CD4-positive, alpha-beta T cell treated with Interleukin-15 for 4 hours (primary cell): ENCODE measurements at regions not wholly inside any gene's neighbourhood (a gene's known extent, or its start where the extent isn't known, plus 50 kb on each side); places are given as distances from the start of the nearest gene placed in this dataset.
"Not testable (repeated sequence)": the region's sequence is repeated elsewhere in the genome, so short reads cannot be mapped to it uniquely, and the experiment has no call there.

Source experiments
- DNase-seq: peaks from one replicate; pipeline ENCODE4 v3.0.0-alpha.2; 2020; ENCODE audit warnings: low spot score

DNA sequence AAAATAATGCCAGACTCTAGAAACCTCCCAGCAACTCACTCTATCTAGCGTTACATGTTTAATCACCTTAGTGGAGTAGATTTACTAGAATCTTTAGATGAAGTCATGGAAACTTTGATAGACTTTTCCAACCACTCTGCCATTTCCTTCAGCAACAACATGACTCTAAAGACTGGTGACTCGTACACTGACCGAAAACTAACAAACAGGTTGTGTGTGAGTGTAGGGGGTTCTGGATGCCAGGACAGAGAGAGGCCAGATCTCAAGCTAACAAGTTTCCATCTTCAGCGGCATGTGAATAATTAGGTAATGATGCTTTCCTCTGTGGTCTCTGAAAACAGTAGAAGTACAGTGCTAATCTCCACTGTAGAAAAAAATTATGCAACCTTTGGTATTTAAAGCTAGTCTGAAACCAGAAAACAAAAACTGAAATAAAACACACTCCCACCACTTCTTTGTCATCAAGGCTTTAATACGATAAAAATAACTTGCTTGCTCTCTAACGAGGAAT is 286.4 kb downstream of the PRDM5 start:
- DNase-seq: no peak

DNA sequence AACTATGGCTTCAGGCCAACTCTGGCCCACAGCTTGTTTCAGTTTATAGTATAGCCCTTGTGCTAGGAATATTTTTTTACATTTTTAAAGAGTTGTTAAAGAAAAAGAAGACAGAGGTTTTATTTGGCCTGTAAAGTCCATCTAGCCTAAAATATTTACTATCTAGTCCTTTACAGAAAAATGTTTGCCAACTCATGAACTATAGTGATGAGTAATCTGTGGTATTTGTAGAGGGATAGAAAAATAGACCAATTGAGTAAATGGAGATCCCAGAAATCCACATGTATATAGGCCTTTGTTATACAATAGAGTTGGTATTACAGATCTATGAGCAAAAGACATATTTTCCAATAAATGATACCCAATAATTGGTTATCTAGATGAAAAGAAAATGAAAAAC is 288.7 kb downstream of the PRDM5 start:
- DNase-seq: no peak

DNA sequence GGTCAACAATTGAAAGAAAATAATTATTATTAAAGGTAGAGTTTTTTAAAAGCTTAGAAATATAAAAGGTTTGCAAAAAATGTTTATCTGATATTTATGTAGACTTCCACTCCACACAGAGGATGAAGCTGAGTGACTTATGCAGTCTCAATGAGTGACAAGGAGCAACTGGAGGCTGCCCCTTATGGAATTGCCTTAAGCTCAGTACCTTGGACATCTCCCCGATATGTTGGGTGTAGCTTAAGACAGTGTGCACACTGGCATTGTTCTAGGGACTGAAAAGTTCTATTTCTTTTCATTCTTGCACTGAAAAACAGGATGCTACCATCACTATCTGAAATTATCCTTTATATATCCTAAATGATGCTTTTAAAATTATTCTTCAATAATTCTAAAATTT is 292.1 kb downstream of the PRDM5 start:
- DNase-seq: no peak

DNA sequence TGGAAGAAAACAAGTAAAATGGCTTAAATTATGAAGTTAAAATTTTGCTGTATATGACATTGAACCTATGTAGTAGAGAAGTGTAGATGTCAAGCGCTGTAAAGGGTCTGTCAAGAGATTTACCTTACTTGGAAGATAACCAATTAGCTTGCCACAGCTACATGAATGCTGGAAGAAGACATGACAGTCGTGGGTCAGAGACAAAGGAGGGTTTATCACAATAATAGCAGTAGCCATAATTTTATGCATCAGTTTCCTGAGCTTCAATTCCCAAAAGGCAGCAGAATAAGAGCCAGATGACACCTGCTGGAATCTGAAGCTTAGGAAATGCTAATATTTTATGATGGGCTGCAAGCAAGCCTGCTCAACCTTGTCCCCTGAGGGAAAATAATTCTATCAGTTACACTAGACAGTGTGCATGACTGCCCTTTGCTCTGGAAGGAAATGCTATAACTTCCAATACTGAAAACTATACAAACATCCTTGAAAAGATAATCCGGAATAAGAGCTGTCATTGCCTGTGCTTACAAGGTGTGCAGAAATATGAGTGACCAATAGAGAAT is 292.9 kb downstream of the PRDM5 start:
- DNase-seq: no peak

- no peak for DNase-seq
Observed at GRCh38 chr4:120622601-120623000, 299.9 kb downstream of the PRDM5 start.

DNA sequence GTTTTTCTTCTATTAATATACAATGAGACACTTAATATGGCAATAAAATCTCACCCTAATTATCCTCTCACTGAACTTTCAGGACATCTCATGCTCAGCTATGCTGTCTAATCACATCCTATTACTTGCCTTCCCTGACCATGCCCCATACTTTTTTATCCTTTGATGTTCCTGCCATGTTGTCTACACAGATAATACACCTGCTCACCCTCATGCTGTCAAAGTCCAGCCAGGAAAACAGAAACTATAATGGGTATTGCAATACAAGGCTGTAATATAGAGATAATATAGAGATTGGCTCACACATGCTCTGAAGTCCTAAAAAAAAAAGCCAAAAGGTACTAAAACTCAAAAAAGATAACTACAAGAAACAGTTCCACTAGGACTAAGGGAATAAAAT is 305.4 kb downstream of the PRDM5 start:
- no peak for DNase-seq

GRCh38 chr4:120616041-120616440 is 306.5 kb downstream of the PRDM5 start:
- no peak for DNase-seq

DNA sequence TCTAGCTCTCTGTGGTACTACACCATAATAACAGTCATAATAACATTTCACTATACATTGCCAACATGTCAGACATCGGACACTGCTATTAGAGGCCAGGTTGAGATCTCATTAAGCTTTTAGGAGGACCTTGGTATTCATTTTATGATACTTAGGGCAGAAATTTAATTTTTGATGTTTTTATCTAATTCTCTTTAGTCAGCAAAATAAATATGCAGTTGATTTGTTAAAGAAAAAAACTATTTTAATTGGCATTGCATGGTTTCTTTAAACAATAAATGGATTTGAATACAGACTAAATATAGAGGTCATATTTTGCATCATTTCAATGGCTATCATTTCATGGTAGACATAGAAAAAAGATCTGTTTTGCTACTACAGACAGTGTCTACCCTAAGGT is 308.7 kb downstream of the PRDM5 start:
- DNase-seq: no peak

- no peak for DNase-seq
Observed at GRCh38 chr4:120611092-120611491, 311.4 kb downstream of the PRDM5 start.

DNA sequence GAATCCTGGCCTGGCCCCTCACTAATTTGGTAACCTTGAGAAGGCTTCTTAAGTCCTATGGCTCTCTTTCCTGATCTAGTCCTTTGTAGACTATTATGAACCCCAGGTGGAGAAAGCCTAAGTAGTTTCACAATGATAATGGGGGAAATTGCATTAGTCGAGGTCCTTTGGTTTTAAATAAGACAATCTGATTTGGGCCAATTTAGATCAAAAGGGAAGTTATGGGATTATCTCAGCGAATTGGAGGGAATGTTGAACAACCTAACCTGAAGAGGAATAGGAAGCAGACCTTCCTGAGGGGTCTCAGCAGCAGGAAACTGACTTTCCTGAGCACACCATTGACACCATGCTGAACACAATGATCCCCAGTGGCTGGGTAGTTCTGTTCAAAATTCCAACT is 331.5 kb downstream of the PRDM5 start:
- no peak for DNase-seq

DNA sequence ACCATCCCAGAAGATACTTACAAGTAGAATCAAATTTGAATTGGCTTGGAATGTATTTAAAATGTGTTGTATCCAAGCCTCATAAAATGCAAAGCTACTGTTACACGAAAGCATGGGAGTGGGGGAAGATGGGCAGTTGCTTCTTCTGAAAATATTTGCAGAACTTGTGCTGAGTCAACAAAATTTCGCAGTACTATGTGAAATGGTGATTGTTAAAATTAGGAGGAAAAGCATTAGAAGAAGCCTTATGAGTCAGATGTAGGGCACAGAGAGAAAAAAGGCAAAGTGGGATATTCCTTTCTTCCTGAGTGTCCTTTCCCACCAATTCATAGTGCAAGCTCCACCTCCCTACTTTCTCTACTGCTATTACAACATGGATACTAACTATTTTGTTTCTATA is 332.7 kb downstream of the PRDM5 start:
- no peak for DNase-seq

- no peak for DNase-seq
Observed at GRCh38 chr4:120568731-120569130, 353.8 kb downstream of the PRDM5 start.

DNA sequence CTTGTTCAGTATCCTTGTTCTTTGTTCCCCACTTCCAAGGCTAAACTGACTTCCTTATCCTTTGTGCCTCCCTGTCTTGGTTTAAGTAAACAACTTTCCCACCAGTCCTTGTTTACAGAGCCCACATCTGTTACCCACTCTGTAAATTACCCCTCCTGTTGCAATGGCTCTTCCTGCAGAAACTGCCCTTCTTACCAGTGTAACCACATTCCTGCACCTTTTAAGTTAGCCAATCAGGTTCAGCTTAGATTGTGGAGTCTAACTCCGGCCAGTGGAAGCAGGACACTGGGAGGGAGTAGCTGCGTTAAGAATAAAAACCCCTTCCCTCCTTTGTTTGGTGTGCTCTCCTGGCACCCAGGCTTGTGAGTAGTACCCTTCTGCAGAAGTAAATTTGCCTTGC is 360.9 kb downstream of the PRDM5 start:
- no peak for DNase-seq

GRCh38 chr4:120557372-120557771 is 365.2 kb downstream of the PRDM5 start:
- no peak for DNase-seq

DNA sequence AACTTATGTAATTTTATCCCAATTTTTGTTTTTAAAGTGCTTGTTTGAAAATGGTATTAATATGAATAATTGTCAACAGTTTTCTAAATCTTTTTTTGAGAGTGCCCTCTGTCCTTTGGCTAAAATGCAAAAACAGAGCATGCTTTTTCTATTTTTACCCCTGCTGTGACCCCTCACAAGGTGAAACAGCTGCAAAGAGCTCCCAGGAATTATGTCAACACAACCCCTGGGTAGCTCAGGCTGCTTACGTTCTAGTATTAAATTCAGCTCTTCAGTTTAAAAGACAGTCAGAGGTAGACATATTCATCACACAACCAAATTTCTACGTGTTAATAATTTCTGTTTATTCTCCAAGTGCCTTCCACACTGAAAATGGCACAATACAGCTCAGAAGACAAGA is 367.5 kb downstream of the PRDM5 start:
- DNase-seq: no peak

DNA sequence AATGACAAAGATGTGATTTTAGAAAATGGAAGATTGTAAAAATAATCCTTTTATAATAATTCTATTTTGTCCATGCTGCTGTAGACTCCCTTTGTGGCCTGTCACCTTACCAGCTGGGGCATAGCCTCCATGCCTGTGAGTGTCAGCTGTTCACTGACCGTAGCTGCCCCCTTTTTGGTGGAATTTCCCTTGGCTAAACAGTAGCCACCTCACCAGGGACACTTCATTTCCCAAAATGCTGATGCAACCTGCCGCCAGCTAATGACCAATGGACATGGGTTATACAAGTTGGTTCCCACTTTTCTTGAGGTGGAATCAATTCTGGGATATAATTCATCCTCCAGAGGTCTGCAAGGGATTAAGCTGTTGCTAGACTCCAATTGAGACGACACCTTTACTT is 368.4 kb downstream of the PRDM5 start:
- no peak for DNase-seq

DNA sequence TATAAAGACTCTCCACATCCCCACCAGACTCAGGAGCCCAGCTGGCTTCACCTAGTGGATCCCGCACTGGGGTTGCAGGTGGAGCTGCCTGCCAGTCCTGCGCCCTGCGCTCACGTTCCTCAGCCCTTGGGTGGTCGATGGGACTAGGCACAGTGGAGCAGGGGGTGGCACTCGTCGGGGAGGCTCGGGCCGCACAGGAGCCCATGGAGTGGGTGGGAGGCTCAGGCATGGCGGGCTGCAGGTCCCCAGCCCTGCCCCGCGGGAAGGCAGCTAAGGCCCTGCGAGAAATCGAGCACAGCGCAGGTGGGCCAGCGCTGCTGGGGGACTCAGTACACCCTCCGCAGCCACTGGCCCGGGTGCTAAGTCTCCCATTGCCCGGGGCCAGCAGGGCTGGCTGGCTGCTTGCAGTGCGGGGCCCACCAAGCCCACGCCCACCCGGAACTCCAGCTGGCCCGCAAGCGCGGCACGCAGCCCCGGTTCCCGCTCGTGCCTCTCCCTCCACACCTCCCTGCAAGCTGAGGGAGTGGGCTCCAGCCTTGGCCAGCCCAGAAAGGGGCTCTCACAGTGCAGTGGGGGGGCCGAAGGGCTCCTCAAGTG is 371.8 kb downstream of the PRDM5 start:
- DNase-seq: not testable (repeated sequence)

DNA sequence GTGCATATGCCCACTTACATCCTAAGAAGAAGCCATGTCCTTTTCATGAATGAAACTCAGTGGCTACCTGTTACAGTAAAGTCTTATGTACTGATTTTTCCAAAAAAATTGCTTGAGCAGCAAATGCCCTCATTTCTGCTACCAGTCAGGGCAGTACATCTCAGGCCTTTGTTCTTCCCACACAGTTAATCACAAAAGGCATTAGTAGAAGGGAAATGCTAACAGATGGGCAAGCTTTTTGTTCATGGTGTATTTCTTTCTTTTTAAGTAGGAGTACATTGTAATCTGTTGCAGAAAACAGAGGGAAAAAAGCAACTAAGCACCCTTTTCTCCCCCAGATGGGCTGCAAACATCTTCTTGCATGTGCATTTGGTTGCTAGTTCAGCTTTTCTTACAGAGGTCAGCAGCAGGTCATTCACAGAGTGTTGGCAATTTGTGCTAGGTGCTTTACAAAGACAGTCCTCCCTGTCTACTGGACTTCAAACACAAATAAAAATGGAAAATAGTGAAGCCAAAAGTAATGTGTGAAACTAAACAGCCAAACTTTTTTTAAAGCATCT is 373.4 kb downstream of the PRDM5 start:
- no peak for DNase-seq

- DNase-seq: no peak
Observed at GRCh38 chr4:120545391-120545790, 377.1 kb downstream of the PRDM5 start.

- DNase-seq: no peak
Observed at GRCh38 chr4:120544838-120545237, 377.7 kb downstream of the PRDM5 start.

GRCh38 chr4:120540625-120541024 is 381.9 kb downstream of the PRDM5 start:
- DNase-seq: no peak

DNA sequence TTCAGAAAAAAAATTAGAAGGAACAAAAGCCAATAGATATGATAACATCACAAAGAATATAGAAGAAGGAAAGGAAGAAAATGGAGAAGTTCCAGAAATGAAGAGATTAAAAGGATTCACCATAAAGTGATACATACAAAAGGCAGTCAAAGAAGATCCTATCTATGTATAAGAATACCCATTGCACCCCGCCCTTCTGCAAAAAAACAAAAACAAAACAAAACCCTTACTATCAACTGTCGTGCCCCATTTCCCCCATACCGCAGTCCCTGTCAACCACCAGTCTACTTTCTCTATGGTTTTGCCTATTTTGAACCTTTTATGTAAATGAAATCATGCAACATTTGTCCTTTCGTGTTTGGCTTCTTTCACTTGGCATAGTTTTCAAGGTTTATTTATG is 385.6 kb downstream of the PRDM5 start:
- DNase-seq: no peak

DNA sequence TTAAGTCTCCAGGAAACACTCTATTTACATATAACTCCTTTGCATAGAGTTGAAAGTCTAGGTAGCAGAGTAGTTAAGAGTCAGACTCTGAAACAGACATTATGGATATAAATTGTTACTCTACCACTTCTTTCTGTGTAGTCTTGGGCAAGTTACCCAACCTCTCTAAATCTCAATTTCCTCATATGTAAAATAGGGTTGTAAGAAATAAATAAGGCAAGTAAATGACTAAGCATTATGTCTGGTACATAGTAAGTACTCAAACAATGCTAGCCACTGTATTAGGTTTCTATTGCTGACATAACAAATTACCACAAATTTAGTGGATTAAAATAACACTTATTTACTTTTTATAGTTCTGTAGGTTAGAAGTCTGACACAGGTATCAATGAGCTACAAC is 394.1 kb downstream of the PRDM5 start:
- no peak for DNase-seq

GRCh38 chr4:120526033-120526432 is 396.5 kb downstream of the PRDM5 start:
- no peak for DNase-seq
